GM18507 (cell line): ENCODE measurements at regions not wholly inside any gene's neighbourhood (a gene's known extent, or its start where the extent isn't known, plus 50 kb on each side); places are given as distances from the start of the nearest gene placed in this dataset.

Experiments
- DNase-seq: peaks from one replicate; pipeline ENCODE4 v3.0.0; 2011; ENCODE audit warnings: low read depth; ENCODE audit not compliant: insufficient read length; ENCODE audit errors: extremely low spot score
- FAIRE-seq: peaks from 2 replicates; lab custom pipeline; 2011; peaks lifted over from hg19 to GRCh38; lab: Jason Lieb, UNC

DNA sequence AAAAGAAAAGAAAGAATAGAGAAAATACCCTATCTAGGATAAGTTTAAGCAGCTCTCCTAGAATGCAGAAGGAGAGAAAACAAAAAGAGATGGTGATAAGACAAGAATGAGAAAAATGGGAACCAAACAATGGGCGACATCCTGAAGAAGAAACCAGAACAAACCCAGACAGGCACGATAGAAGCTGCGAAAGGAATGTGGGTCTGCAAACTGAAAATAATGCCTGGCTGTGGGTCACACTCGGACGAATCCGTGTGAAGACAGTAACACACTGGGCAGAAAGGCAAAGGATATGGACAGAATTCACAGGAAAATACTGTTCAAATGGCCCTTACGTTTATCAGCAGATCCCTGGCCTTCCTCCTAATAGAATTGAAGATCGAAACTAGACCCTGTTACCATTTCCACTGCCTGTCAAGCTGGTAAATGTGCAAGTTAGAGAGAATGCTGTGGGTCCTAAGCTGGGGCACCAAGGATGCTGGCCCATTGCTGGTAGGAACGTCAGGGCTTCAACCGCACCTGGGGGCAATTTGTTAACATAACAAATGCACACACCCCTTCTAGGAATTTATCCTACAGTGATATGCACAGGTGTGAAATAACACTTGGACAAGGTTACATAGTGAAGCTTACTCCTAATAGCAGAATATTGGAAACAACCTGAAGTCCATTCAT lies 117.5 kb upstream of the RFLNA start:
- no peak for DNase-seq
- no peak for FAIRE-seq

DNA sequence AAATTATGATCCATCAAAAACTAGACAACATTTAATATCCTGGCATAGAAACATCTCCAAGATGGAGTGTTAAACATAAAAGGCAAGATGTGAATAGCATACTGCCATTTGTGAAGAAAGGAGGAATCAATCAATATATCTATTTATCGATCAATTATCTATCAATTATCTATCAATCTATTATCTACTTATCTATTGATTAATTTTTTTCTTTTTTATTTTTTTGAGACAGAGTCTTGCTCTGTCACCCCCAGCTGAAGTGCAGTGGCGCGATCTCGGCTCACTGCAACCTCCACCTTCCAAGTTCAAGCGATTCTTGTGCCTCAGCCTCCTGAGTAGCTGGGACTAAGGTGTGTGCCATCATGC lies 117.0 kb upstream of the RFLNA start:
- no peak for DNase-seq
- no peak for FAIRE-seq

DNA sequence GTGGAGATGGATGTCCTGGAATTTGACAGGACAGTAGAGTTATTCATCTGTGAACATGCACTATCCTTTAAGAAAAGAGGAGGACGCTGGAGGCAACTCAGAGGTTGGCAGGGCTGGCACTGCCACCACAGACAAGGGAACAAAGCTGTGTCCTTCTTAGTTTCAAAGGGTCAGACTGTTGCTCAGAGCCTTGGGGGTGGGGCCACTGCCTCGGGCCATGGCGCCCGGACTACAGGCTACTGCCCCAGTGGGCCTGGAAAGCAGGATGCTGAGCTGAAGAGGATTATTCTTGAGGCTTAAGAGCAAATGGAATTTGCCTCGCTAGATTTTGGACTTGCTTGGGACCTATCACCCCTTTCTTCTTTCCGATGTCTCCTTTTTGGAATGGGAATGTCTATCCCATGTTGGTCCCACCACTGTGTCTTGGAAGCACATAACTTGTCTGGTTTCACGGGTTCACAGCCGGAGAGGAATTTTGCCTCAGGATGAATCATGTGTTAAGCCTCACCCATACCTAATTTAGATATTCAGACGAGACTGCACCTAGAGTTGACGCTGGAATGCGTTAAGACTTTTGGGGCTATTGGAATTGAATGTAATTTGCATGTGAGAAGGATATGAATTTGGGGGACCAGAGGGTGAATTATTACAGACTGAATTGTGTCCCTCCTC lies 114.8 kb upstream of the RFLNA start:
- FAIRE-seq (no peak), DNase-seq (no peak)

DNA sequence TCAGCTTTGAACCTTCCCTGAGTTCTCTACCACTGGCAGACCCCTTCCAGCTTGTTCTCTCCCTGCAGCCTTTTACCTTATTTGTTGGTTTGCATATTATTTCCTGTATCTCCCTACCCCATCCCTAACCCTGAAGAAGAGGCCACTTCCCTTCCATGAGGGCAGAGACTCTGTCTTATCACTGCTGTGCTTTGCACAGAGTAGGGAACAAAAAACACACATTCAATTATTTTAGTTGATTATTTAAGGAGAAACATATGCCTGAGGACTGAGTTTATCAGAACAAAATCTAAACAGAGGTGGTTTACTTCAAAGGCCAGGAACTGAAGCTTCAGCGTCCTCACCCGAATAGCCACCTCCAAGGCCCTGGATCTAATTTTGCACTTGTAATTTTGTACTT lies 111.7 kb upstream of the RFLNA start:
- FAIRE-seq (no peak), DNase-seq (no peak)

DNA sequence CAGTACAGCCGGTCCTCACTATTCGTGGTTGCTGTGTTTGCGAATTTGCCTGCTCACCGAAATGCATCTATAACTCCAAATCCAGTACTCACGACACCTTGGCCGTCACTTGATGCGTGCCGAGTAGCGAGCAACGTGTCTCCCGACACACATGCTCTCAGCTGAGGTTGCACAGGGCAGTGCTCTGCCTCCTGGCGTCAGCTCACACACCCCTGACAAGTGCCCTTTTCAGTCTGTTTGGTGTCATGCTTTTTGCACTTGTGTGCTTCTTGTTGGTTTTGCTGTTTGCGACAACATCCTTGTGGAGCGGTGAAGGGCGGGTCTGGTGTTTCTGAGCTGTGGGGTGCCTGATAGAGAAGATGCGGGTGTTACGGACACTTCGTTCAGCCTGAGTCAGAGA lies 110.4 kb upstream of the RFLNA start:
- FAIRE-seq (no peak), DNase-seq (no peak)

DNA sequence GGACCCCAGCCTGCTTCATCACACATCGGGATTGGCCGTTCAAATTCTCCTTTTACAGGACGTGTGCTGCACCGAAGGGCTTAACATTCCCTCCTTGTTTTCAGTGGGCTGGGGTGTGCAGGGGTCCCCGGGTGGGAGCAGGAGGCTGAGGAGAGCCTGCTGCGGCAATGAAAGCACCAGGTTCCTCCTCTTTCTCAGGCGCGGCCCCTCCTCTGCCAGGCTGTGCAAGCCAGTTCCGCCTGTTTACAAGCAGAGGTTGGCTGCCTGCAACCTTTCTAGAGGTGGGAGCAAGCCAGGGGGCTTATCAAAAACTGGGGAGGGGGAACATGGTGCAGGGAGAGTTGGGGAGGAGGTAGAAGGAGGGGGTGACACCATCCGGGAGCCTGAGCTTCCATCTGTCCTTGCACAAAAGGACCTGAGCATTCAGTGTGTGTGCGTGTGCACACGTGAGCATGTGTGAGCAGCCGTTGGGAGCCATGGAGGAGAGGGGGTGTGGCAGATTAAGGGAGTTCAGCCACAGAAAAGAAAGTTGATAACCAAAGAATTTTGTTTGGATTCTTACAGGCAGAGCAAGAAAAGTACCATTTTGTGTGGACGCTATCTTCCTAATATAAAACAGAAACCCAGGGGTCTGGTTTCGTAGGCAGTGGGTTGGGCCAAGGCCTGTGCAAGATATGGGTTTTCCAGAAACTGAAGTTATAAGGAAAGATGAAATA lies 108.8 kb upstream of the RFLNA start:
- FAIRE-seq (no peak), DNase-seq (no peak)

DNA sequence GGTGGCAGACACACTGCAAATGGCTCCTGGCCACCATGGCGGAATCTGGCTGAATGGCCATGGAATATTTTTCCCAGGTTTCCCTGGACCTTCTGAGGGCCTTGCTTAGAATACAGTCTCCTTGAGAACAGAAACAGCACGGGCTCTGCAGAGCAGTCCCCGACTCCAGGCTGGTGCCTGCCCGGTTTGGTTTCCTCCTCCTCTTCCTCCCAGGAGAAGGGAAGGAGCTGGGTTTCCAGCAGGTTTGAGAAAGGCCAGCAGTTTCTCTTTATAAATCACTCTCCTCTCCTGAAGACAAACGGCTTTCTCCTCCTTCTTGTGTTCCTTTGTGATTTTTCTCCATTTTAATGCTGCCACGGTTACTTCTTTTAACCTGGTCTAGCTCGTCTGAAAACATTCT lies 106.8 kb upstream of the RFLNA start:
- no peak for DNase-seq
- no peak for FAIRE-seq

DNA sequence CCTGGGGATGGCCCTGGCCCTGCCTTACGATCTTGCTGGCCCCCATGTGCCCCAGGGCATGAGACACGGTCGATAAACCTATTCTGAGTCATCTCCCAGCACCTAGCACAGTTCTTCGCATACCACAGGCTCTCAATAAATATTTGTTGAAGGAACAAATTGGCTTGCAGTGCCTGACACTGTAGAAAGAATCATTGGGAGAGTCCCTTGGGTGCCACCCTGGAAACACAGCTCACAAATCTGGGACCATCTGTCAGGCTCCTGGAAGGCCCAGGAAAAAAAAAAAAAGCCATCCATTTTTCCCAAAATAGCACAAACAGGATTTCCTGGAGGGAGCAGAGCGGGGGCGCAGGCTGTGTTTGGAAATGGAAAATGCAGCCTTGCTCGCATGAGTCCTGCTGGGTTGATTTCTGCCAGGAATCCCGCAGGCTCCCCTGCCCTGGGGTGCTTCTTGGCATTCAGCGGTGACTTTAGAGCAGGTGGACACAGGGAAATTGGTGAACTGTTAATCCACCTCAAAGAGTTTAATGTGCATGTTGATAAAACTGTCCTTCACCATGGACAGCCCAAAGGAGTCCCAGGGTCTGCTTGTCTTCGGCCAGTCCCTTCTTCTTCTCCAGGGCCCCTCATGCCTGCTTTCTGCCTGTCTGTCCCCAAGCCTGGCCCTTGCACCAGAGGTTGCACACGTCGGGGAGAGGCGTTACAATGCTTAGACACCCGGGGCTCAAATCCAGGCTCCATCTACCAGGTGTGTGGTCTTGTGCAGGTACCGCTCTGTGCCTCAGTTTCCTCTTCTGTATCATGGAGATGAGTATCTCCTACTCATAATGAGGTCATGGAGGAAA lies 106.1 kb upstream of the RFLNA start:
- no peak for FAIRE-seq
- no peak for DNase-seq

DNA sequence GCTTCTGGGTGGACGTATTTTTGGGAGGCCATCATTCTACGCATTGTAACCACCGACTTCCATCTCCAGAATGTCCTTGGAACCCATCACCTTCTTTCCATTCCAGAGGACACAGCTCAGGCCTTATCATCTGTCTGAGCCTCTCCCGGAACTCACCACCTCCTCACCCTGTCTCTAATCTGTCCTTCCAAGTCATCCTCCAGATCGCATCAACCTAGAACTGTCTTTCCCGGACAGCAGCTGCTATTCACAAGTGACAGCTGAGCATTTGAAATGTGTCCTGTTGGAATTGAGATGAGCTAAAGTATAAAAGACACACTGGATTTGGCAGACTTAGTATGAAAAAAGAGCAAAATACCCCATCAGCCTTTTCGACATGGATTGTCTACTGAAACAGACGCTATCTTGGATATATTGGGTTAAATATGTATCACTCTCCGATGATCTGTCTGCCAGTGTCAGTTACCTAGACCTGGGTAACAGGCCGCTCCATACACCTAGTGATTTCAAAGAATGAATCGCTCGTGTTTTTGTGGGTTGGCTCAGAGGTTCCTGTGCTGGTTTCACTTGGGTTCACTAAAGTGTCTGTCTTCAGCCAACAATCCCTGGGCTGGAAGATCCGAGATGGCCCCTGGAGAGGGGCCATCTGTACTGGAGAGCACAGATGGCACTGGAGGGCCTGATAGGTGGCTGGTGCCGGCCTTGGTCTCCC lies 104.4 kb upstream of the RFLNA start:
- no peak for DNase-seq
- FAIRE-seq = no peak

DNA sequence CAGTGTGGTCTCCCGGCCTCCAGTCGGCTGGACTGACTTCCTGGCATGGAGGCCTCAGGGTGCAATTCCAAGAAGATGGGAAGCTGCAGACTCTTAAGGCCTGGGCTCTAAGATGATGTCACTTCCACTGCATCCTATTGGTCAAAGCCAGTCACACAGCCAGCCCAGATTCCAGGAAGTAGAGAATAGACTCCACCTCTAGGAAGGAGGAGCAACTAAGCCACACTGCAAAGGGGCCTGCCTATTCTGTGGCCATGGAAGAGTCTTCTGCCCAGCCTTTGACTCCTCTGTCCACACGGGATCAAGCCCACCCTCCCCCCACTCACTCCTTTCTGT lies 103.9 kb upstream of the RFLNA start:
- no peak for DNase-seq
- no peak for FAIRE-seq

DNA sequence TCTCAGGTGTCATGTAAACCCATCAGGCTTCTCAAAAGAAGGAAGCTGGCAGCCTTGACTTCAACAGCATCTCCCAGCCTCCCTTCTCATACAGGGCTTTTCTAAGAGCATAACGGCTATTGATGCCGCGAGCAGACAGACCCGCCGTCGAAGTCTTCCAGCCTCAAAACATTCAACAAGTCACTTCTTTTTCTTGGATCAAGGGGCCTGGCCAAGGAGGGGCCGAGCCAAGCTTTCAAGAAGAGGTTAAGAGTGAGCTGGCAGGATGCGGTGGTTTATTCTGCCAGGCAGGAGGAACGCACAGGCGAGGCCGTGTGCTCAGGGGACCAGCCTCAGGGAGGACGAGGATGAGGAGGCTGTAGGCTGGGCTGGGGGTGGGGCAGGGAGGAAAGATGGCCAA lies 102.9 kb upstream of the RFLNA start:
- FAIRE-seq = no peak
- DNase-seq = no peak

DNA sequence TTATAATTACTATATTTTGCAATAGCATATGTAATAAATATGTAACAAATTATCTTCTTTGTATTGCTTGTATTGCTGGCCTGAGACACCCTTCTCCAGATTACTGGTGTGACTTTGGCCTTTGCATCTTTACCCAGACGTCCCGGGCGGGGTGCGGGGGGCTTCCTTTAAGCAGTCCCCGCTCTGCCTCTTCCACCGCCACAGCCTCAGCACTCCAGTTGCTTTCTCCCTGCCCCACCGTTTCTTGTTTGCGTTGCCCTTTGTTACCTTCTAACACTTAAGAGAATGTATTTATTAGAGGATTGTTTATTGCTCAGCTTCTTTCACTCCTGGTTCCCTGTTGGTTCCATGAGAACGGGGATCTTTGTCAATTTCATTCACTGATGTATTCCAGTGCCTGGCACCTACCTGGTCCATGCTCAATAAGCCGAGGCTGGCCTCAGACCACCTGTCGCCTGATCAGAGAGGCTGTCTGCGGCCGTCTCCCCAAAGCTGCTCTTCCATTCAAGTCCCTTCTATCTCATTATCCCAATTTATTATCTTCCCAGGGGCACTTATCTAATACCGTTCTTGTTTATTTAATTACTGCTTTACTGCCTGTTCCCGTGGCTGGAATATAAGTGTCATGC lies 100.5 kb upstream of the RFLNA start:
- FAIRE-seq (no peak), DNase-seq (no peak)

DNA sequence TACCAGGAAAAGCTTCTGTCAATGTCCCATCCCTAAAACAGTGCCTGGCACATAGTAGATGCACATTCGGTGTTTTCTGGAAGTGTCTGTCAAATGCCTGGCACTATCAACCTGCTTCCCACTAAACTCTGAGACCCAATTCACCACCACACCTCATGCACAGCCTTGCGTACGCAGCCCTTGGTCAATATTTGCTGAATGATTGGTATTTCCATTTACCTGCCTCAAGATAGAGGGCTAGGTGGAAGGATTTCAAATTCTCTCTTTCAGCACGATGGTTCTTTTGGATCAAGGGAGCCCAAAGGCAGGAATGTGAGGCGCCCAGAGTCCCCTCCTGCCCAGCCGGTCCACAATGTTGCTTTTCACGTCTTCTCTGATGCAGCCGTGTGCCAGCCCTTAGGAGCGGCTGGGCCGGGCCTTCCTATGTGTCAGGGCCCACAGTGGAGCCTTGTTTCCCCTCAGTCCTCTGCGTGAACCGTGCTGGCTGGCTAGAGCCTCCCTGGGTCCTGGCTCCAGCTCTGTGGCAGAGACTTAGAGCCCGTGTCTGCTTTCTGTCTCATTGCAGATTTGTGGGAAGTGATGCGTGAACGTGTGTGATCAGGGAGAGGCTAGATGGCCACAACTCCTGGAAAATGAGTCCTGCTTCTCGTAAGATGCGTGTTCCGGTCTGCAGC lies 99.9 kb upstream of the RFLNA start:
- FAIRE-seq = no peak
- DNase-seq = no peak

DNA sequence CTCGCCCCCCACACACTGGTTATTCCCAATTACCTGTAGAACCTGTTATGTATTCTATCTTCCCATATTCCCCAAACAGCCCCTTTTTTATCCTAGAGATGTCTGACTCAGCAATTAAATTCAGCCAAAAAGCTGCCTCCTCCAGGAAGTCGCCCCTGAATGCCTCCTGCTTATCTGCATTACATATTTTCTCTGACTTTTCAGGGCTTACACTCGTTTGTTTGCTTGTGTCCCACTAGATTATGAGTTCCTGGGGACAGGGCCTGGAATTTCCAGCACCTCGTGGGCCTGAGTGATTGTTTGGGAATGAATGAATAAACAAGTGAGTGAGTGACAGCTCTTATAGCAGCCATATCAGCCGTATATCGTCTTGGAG lies 99.3 kb upstream of the RFLNA start:
- no peak for DNase-seq
- FAIRE-seq = no peak

DNA sequence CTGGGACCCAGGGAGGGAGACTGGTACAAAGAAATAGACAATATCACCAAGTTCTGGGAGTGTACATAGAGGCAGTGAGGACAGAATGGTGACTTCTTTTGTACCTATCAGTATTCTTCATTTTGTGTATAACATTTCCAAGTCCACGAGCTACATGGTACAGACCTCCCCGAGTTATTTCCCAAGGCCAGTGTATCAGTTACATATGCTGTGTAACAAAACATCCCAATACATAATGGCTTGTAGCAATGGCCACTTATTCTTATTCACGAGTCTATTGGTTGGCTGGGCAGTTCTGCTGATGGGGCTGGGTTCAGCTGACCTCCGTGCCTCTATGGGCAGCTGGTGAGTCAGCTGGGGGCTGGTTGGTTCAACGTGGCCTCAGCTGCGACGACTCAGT lies 98.7 kb upstream of the RFLNA start:
- FAIRE-seq (no peak), DNase-seq (no peak)

DNA sequence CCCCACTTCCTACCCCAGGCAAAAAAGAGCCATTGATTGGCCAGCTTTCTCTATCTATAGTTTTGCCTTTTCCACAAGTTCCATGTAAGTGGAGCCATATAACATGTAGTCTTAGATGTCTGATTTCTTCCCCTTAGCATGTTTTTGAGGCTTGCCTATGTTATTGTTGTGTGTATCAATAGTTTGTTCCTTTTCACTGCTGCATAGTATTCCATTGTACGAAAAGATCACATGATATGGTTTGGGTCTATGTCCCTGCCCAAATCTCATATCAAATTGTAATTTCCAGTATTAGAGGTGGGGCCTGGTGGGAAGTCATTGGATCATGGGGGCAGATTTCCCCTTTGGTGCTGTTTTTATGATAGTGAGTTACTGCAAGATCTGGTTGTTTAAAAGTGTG lies 93.6 kb upstream of the RFLNA start:
- DNase-seq (no peak), FAIRE-seq (no peak)

DNA sequence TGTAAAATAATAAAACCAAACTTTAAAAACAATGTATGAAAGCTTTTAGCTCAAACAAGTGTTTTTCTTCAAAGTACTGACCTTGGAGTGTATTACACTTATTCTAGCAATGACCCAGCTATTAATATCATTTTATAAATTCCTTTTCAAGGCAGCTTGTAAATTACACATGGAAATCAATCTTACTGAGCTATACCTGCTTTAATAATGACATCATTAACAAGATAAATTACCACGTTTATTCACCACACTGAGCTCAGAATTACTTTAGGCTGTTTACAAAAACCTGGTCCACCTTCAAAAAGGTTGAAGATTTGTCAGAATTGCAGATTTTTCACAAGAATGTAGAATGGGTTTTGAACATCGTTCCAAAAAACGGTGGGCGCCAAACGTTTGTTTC lies 91.7 kb upstream of the RFLNA start:
- DNase-seq = no peak
- FAIRE-seq = no peak

DNA sequence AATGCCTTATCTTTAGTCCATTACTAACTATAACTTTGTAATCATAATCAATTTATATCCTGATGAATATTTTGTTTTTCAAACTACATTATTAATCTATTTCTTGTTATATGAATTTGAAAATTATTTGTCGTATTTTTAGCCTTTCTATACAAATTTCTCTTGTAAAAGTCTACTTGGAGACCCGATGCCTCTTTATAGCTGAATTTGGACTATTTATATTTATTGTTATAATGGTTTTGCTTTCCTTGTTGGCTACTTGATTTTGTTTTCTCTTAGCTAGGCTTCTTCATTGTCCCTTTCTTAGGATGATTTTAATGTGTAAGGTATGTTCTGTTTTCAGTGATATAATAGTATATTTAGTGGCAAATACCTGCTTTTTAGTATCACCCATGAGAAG lies 89.5 kb upstream of the RFLNA start:
- FAIRE-seq = no peak

DNA sequence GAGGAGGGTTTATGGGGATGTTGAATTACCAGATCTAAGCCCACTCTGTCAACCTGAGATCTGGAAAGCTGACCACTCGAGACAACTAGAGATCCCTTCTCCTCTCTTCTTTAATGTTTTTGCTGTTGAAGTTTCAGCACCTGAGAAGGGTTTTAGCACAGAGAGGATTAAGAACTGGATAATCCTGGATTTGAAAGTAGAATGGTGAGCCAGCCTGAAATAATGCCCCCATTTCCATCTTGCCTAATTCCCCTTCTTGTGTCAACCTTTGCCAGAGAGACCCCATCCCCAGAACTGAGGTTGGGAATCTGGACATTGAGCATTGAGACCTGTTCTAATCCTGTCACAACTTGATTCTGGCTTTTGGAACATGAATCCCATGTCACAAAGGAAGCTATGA lies 87.8 kb upstream of the RFLNA start:
- DNase-seq (no peak), FAIRE-seq (no peak)

More for the DNA sequence above, 89.5 kb upstream of the RFLNA start:
- DNase-seq = no peak
